ENCODE measurements at regions not wholly inside any gene's neighbourhood (a gene's known extent, or its start where the extent isn't known, plus 50 kb on each side); places are given as distances from the start of the nearest gene placed in this dataset.

- H3K27ac Mint-ChIP-seq: no peak overlapping the region
- H3K27me3 Mint-ChIP-seq (ENCODE audit: low read depth): no peaks in the 10 kb centered on the region
- no peak for TF ChIP-seq CTCF (IDR thresholded peaks at IDR 0.05; ENCODE audit: unreplicated experiment in 3 of 3)
- no peak overlapping the region for H3K4me3 Mint-ChIP-seq
- H3K4me1 Mint-ChIP-seq: peaks cover 6% of the 10 kb centered on the region
- H3K36me3 Mint-ChIP-seq (ENCODE audit: low read depth): no peaks in the 10 kb centered on the region
- peaks cover 4% of the 10 kb centered on the region for H3K9me3 Mint-ChIP-seq
Measured at GRCh38 chr4:65971686-65972085, 301.4 kb upstream of the EPHA5 start.

DNA sequence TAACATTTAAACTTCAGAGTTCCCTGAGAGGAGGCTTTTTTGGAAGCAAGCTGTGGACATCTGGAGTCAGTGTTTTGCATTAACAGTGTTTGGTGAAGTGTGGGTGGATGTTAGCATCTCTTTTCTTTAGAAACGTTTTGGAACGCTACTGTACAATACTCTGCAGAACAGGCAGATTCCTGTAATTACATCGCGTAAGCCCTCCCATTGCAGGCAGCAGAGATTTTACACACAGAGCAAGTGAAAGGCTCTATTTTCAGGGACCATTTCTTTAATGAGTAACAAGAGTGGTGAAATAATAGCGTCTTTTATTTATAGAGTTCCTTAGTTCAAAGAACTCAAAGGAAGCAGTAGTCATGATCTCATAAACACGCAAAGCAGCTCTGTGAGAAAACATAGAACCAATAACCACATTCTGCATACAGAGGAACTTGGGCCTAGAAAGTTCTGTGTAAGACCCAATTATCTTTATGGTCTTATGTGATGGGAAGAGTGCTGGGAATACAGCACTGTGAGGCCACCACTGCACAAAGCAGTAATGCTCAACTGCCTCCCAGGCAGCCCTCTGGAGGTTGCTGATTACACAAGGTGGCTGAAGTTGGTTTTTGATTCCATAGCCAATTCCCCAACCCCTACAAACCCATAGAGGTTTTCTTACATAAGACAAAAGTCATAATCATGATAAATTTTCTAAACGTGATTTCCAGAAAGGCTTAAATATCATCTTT lies 298.7 kb upstream of the EPHA5 start:
- Mint-ChIP-seq H3K27me3 (ENCODE audit: low read depth) (no peaks in the 10 kb centered on the region), H3K9me3 (no peaks in the 10 kb centered on the region), H3K4me3 (no peak overlapping the region), H3K4me1 (peaks cover 6% of the 10 kb centered on the region), H3K36me3 (ENCODE audit: low read depth) (no peaks in the 10 kb centered on the region), H3K27ac (peak overlapping the region in 2 of 3 experiments; percentile 80 to 87)
- TF ChIP-seq CTCF (IDR thresholded peaks at IDR 0.05; ENCODE audit: unreplicated experiment in 3 of 3): no peak

DNA sequence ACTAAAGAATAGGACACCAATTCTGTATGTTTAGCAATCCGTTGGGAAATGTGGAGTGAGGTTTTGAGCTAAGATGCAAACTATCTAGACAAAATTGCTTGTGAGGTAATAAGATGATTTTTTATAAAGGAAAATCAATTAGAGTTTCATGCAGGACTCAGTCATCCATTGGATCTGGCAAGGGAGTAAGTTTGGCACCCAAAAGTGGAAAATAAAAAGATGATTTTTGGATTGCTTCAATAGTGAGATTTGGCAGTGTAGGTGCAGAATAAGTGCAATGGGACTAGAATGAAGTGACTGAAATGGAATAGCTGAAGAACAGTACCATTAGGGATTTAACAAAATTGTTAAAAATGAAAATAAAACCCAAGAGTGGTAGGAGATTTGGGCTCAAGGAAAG lies 290.5 kb upstream of the EPHA5 start:
- Mint-ChIP-seq H3K27me3 (ENCODE audit: low read depth) (no peaks in the 10 kb centered on the region), H3K4me3 (no peak overlapping the region), H3K36me3 (ENCODE audit: low read depth) (no peaks in the 10 kb centered on the region), H3K4me1 (no peaks in the 10 kb centered on the region), H3K9me3 (no peaks in the 10 kb centered on the region), H3K27ac (no peak overlapping the region)
- no peak for TF ChIP-seq CTCF (IDR thresholded peaks at IDR 0.05; ENCODE audit: unreplicated experiment in 3 of 3)

- no peak overlapping the region for H3K27ac Mint-ChIP-seq
- TF ChIP-seq CTCF (IDR thresholded peaks at IDR 0.05; ENCODE audit: unreplicated experiment in 3 of 3): no peak
- H3K4me3 Mint-ChIP-seq: no peak overlapping the region
- H3K36me3 Mint-ChIP-seq (ENCODE audit: low read depth): no peaks in the 10 kb centered on the region
- H3K4me1 Mint-ChIP-seq: no peaks in the 10 kb centered on the region
- H3K27me3 Mint-ChIP-seq (ENCODE audit: low read depth): no peaks in the 10 kb centered on the region
- H3K9me3 Mint-ChIP-seq: no peaks in the 10 kb centered on the region
Measured at GRCh38 chr4:65954416-65954815, 284.1 kb upstream of the EPHA5 start.

- no peaks in the 10 kb centered on the region for H3K27me3 Mint-ChIP-seq (ENCODE audit: low read depth)
- no peaks in the 10 kb centered on the region for H3K9me3 Mint-ChIP-seq
- no peak for TF ChIP-seq CTCF (IDR thresholded peaks at IDR 0.05; ENCODE audit: unreplicated experiment in 3 of 3)
- H3K36me3 Mint-ChIP-seq (ENCODE audit: low read depth): no peaks in the 10 kb centered on the region
- no peaks in the 10 kb centered on the region for H3K4me1 Mint-ChIP-seq
- no peak overlapping the region for H3K27ac Mint-ChIP-seq
- H3K4me3 Mint-ChIP-seq: no peak overlapping the region
Measured at GRCh38 chr4:65951177-65951576, 280.9 kb upstream of the EPHA5 start.

DNA sequence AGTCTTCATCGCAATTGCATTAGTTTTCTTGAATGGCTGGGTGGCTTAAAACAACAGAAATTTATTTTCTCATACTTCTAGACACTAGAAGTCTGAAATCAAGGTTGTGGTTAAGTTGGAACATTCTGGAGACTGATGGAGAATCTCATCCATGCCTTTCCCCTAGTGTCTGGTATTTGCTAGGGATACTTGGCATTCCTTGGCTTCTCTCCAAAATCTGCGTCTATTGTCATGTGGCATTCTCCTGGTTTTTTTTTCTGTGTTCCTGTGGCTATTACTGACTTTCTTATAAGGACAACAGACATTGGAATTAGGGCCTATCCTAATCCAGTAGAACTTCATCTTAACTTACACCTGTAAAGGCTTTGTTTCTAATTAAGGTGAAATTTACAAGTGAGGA lies 272.8 kb upstream of the EPHA5 start:
- H3K27ac Mint-ChIP-seq: no peak overlapping the region
- no peaks in the 10 kb centered on the region for H3K9me3 Mint-ChIP-seq
- no peak overlapping the region for H3K4me3 Mint-ChIP-seq
- no peaks in the 10 kb centered on the region for H3K4me1 Mint-ChIP-seq
- no peaks in the 10 kb centered on the region for H3K27me3 Mint-ChIP-seq (ENCODE audit: low read depth)
- no peak for TF ChIP-seq CTCF (IDR thresholded peaks at IDR 0.05; ENCODE audit: unreplicated experiment in 3 of 3)
- no peaks in the 10 kb centered on the region for H3K36me3 Mint-ChIP-seq (ENCODE audit: low read depth)
